ENCODE measurements at regions not wholly inside any gene's neighbourhood (a gene's known extent, or its start where the extent isn't known, plus 50 kb on each side); places are given as distances from the start of the nearest gene placed in this dataset.

- no peak for DNase-seq (ENCODE audit: extremely low read depth, low read depth)
- TF ChIP-seq CTCF (IDR thresholded peaks at IDR 0.05; ENCODE audit: low read depth, low read length) = no peak
Observed at GRCh38 chr9:120016231-120016630, 563.7 kb downstream of the CDK5RAP2 start.

GRCh38 chr9:120014796-120015195 lies 565.2 kb downstream of the CDK5RAP2 start:
- DNase-seq (ENCODE audit: extremely low read depth, low read depth) = no peak
- TF ChIP-seq CTCF (IDR thresholded peaks at IDR 0.05; ENCODE audit: low read depth, low read length) = no peak

- no peak for DNase-seq (ENCODE audit: extremely low read depth, low read depth)
- TF ChIP-seq CTCF (IDR thresholded peaks at IDR 0.05; ENCODE audit: low read depth, low read length) = no peak
Observed at GRCh38 chr9:120009856-120010255, 570.1 kb downstream of the CDK5RAP2 start.

GRCh38 chr9:120001536-120001935 lies 578.4 kb downstream of the CDK5RAP2 start:
- no peak for DNase-seq (ENCODE audit: extremely low read depth, low read depth)
- no peak for TF ChIP-seq CTCF (IDR thresholded peaks at IDR 0.05; ENCODE audit: low read depth, low read length)

- DNase-seq (ENCODE audit: extremely low read depth, low read depth) = no peak
- TF ChIP-seq CTCF (IDR thresholded peaks at IDR 0.05; ENCODE audit: low read depth, low read length) = no peak
Observed at GRCh38 chr9:119998614-119999013, 581.4 kb downstream of the CDK5RAP2 start.

GRCh38 chr9:119991797-119992196 lies 588.2 kb downstream of the CDK5RAP2 start:
- no peak for DNase-seq (ENCODE audit: extremely low read depth, low read depth)
- no peak for TF ChIP-seq CTCF (IDR thresholded peaks at IDR 0.05; ENCODE audit: low read depth, low read length)

- TF ChIP-seq CTCF (IDR thresholded peaks at IDR 0.05; ENCODE audit: low read depth, low read length) = no peak
- DNase-seq (ENCODE audit: extremely low read depth, low read depth) = no peak
Observed at GRCh38 chr9:119986713-119987112, 593.3 kb downstream of the CDK5RAP2 start.
